Effector memory CD4-positive, alpha-beta T cell (primary cell): ENCODE measurements at regions not wholly inside any gene's neighbourhood (a gene's known extent, or its start where the extent isn't known, plus 50 kb on each side); places are given as distances from the start of the nearest gene placed in this dataset.

ENCODE experiments used
- DNase-seq, 3 donors: peaks; one replicate each; pipeline ENCODE4 v3.0.0-alpha.2; 2020
- H3K27ac ChIP-seq: 2 replicates; pipeline ENCODE4 v1.7.0; 2013; ENCODE audit warnings: mild to moderate bottlenecking, low read length, moderate library complexity; ENCODE audit not compliant: insufficient read depth, poor library complexity, severe bottlenecking
- H3K27me3 ChIP-seq: replicated peaks from 2 replicates; pipeline ENCODE4 v1.7.0; 2013; ENCODE audit warnings: mild to moderate bottlenecking, low read length; ENCODE audit not compliant: insufficient read depth, control insufficient read depth, poor library complexity, severe bottlenecking
- H3K36me3 ChIP-seq: 2 replicates; pipeline ENCODE4 v1.7.0; 2013; ENCODE audit warnings: mild to moderate bottlenecking, low read length, moderate library complexity; ENCODE audit not compliant: control insufficient read depth, insufficient read depth
- H3K4me1 ChIP-seq: 2 replicates; pipeline ENCODE4 v1.7.0; 2013; ENCODE audit warnings: low read length, mild to moderate bottlenecking; ENCODE audit not compliant: control insufficient read depth, insufficient read depth, poor library complexity, severe bottlenecking
- H3K4me3 ChIP-seq: 2 replicates; pipeline ENCODE4 v1.7.0; 2013; ENCODE audit warnings: low read length, low read depth, mild to moderate bottlenecking; ENCODE audit not compliant: insufficient read depth, poor library complexity, severe bottlenecking
- H3K9me3 ChIP-seq: 2 replicates; pipeline ENCODE4 v1.7.0; 2013; ENCODE audit warnings: mild to moderate bottlenecking, low read length, moderate library complexity; ENCODE audit not compliant: control insufficient read depth

- Histone ChIP-seq H3K4me1 (no peaks in the 10 kb centered on the region), H3K36me3 (no peaks in the 10 kb centered on the region), H3K9me3 (no peaks in the 10 kb centered on the region), H3K4me3 (no peak overlapping the region), H3K27me3 (no peaks in the 10 kb centered on the region), H3K27ac (no peak overlapping the region)
- no peak for DNase-seq
Measured at GRCh38 chr10:113234481-113234880, 284.4 kb downstream of the TCF7L2 start.

GRCh38 chr10:113235508-113235907 lies 285.5 kb downstream of the TCF7L2 start:
- Histone ChIP-seq H3K4me1 (no peaks in the 10 kb centered on the region), H3K27me3 (no peaks in the 10 kb centered on the region), H3K27ac (no peak overlapping the region), H3K9me3 (no peaks in the 10 kb centered on the region), H3K4me3 (no peak overlapping the region), H3K36me3 (no peaks in the 10 kb centered on the region)
- no peak for DNase-seq

GRCh38 chr10:113236998-113237397 lies 287.0 kb downstream of the TCF7L2 start:
- no peak overlapping the region for H3K27ac ChIP-seq
- H3K9me3 ChIP-seq = no peaks in the 10 kb centered on the region
- H3K36me3 ChIP-seq = no peaks in the 10 kb centered on the region
- no peak overlapping the region for H3K4me3 ChIP-seq
- no peaks in the 10 kb centered on the region for H3K4me1 ChIP-seq
- no peaks in the 10 kb centered on the region for H3K27me3 ChIP-seq
- no peak for DNase-seq

- Histone ChIP-seq H3K4me1 (no peaks in the 10 kb centered on the region), H3K9me3 (no peaks in the 10 kb centered on the region), H3K36me3 (no peaks in the 10 kb centered on the region), H3K27ac (no peak overlapping the region), H3K27me3 (no peaks in the 10 kb centered on the region), H3K4me3 (no peak overlapping the region)
- DNase-seq = no peak
Measured at GRCh38 chr10:113239566-113240350, 289.7 kb downstream of the TCF7L2 start.

- H3K4me1 ChIP-seq = no peaks in the 10 kb centered on the region
- H3K36me3 ChIP-seq = no peaks in the 10 kb centered on the region
- H3K4me3 ChIP-seq = no peak overlapping the region
- DNase-seq = no peak
- no peaks in the 10 kb centered on the region for H3K27me3 ChIP-seq
- no peak overlapping the region for H3K27ac ChIP-seq
- no peaks in the 10 kb centered on the region for H3K9me3 ChIP-seq
Measured at GRCh38 chr10:113240736-113241135, 290.7 kb downstream of the TCF7L2 start.

- Histone ChIP-seq H3K9me3 (no peaks in the 10 kb centered on the region), H3K4me1 (no peaks in the 10 kb centered on the region), H3K27ac (no peak overlapping the region), H3K36me3 (no peaks in the 10 kb centered on the region), H3K4me3 (no peak overlapping the region), H3K27me3 (no peaks in the 10 kb centered on the region)
- no peak for DNase-seq
Measured at GRCh38 chr10:113241599-113242360, 291.7 kb downstream of the TCF7L2 start.

GRCh38 chr10:113243311-113243710 lies 293.3 kb downstream of the TCF7L2 start:
- DNase-seq = no peak

GRCh38 chr10:113244750-113245149 lies 294.7 kb downstream of the TCF7L2 start:
- no peaks in the 10 kb centered on the region for H3K9me3 ChIP-seq
- DNase-seq = no peak
- no peaks in the 10 kb centered on the region for H3K4me1 ChIP-seq
- no peak overlapping the region for H3K27ac ChIP-seq
- no peaks in the 10 kb centered on the region for H3K36me3 ChIP-seq
- no peaks in the 10 kb centered on the region for H3K27me3 ChIP-seq
- no peak overlapping the region for H3K4me3 ChIP-seq

More at GRCh38 chr10:113243311-113243710, 293.3 kb downstream of the TCF7L2 start:
- H3K27me3 ChIP-seq = no peaks in the 10 kb centered on the region
- no peak overlapping the region for H3K4me3 ChIP-seq
- H3K36me3 ChIP-seq = no peaks in the 10 kb centered on the region
- H3K4me1 ChIP-seq = no peaks in the 10 kb centered on the region
- H3K9me3 ChIP-seq = no peaks in the 10 kb centered on the region
- H3K27ac ChIP-seq = no peak overlapping the region

GRCh38 chr10:113245286-113245685 lies 295.2 kb downstream of the TCF7L2 start:
- no peak overlapping the region for H3K27ac ChIP-seq
- no peaks in the 10 kb centered on the region for H3K9me3 ChIP-seq
- no peaks in the 10 kb centered on the region for H3K4me1 ChIP-seq
- no peaks in the 10 kb centered on the region for H3K36me3 ChIP-seq
- H3K4me3 ChIP-seq = no peak overlapping the region
- DNase-seq = no peak
- H3K27me3 ChIP-seq = no peaks in the 10 kb centered on the region

- DNase-seq = no peak
- no peaks in the 10 kb centered on the region for H3K9me3 ChIP-seq
- no peaks in the 10 kb centered on the region for H3K36me3 ChIP-seq
- H3K27me3 ChIP-seq = no peaks in the 10 kb centered on the region
- no peak overlapping the region for H3K27ac ChIP-seq
- H3K4me1 ChIP-seq = no peaks in the 10 kb centered on the region
- no peak overlapping the region for H3K4me3 ChIP-seq
Measured at GRCh38 chr10:113247050-113247449, 297.0 kb downstream of the TCF7L2 start.
